H1 (cell line): ENCODE measurements at regions not wholly inside any gene's neighbourhood (a gene's known extent, or its start where the extent isn't known, plus 50 kb on each side); places are given as distances from the start of the nearest gene placed in this dataset.
A peak's percentile ranks its signal among the peaks of the same experiment; 100 is the strongest.

Source experiments
- CTCF ChIA-PET: fragments of 300-600 bp; sonication (Branson Sonifier 250); formaldehyde crosslinking; loops from one replicate; lab custom pipeline; 2021; ENCODE audit not compliant: partially characterized antibody; lab: Charles Lee
- POLR2A ChIA-PET: fragments of 300-600 bp; sonication (Branson Sonifier 250); formaldehyde crosslinking; loops from one replicate; lab custom pipeline; 2021; ENCODE audit warnings: inconsistent platforms; ENCODE audit not compliant: partially characterized antibody; lab: Charles Lee
- DNase-seq, 2 experiments: peaks; one replicate each; pipeline versions ENCODE4 v3.0.0 to v3.0.0-alpha.2; 2010 to 2022; ENCODE audit warnings: low spot score in 2 of 2, low read depth in 1 of 2, mixed read lengths in 1 of 2
- FAIRE-seq: peaks from 2 replicates; lab custom pipeline; 2011; peaks lifted over from hg19 to GRCh38; lab: Jason Lieb, UNC
- H2AFZ ChIP-seq: 2 replicates; pipeline ENCODE4 v1.8.1; 2012; ENCODE audit warnings: low read length, inconsistent platforms
- H2AK5ac ChIP-seq: 2 replicates; pipeline ENCODE4 v1.6.1; 2013; ENCODE audit warnings: low read depth, low read length
- H2BK120ac ChIP-seq: replicated peaks from 2 replicates; pipeline ENCODE3; 2013; ENCODE audit warnings: low read depth, low read length, inconsistent platforms
- H2BK12ac ChIP-seq: 2 replicates; pipeline ENCODE4 v1.6.1; 2013; ENCODE audit warnings: low read depth, low read length
- H2BK15ac ChIP-seq: 2 replicates; pipeline ENCODE4 v1.6.1; 2013; ENCODE audit warnings: low read length
- H2BK20ac ChIP-seq: 2 replicates; pipeline ENCODE4 v1.6.1; 2013; ENCODE audit warnings: low read length
- H2BK5ac ChIP-seq: 2 replicates; pipeline ENCODE4 v1.6.1; 2013; ENCODE audit warnings: low read depth, low read length
- H3K14ac ChIP-seq: 2 replicates; pipeline ENCODE4 v1.6.1; 2013; ENCODE audit warnings: inconsistent platforms; ENCODE audit not compliant: insufficient read length
- H3K18ac ChIP-seq: 2 replicates; pipeline ENCODE4 v1.6.1; 2013; ENCODE audit warnings: low read length; ENCODE audit errors: extremely low read depth
- H3K23ac ChIP-seq: 2 replicates; pipeline ENCODE4 v1.6.1; 2013; ENCODE audit warnings: inconsistent platforms; ENCODE audit not compliant: insufficient read length
- H3K23me2 ChIP-seq: 2 replicates; pipeline ENCODE4 v1.6.1; 2013; ENCODE audit warnings: low read depth, low read length
- H3K27ac ChIP-seq: 2 replicates; pipeline ENCODE4 v1.6.1; 2011; ENCODE audit warnings: low read depth, low read length, inconsistent platforms
- H3K27me3 ChIP-seq, 4 experiments: replicated peaks in 1 of 4; 1 replicate in 1 of 4; 2 replicates in 3 of 4; pipeline versions ENCODE4 v1.6.1 to v1.8.1; 2011 to 2013; ENCODE audit warnings: low read length in 3 of 4, mild to moderate bottlenecking in 3 of 4, inconsistent platforms in 2 of 4, mixed read lengths in 2 of 4, moderate library complexity in 1 of 4; ENCODE audit not compliant: control insufficient read depth in 3 of 4, insufficient read depth in 3 of 4; ENCODE audit errors: extremely low read depth in 1 of 4
- H3K36me3 ChIP-seq, 4 experiments: 2 replicates each; pipeline versions ENCODE4 v1.6.1 to v1.8.1; 2011 to 2013; ENCODE audit warnings: mild to moderate bottlenecking in 4 of 4, low read length in 3 of 4, moderate library complexity in 2 of 4, control low read depth in 1 of 4, inconsistent platforms in 1 of 4; ENCODE audit not compliant: insufficient read depth in 4 of 4, control insufficient read depth in 2 of 4
- H3K4ac ChIP-seq: replicated peaks from 2 replicates; pipeline ENCODE3; 2013; ENCODE audit warnings: low read length, low read depth, mixed read lengths, inconsistent platforms; ENCODE audit not compliant: insufficient read length
- H3K4me1 ChIP-seq, 4 experiments: replicated peaks in 1 of 4; 1 replicate in 1 of 4; 2 replicates in 3 of 4; pipeline versions ENCODE4 v1.6.1 to v1.8.1; 2011 to 2013; ENCODE audit warnings: low read length in 3 of 4, inconsistent platforms in 2 of 4, mixed read lengths in 1 of 4; ENCODE audit not compliant: insufficient read depth in 4 of 4, control insufficient read depth in 3 of 4
- H3K4me2 ChIP-seq, 2 experiments: 2 replicates each; pipeline versions ENCODE4 v1.6.1 to v1.8.1; 2011 to 2013; ENCODE audit warnings: low read depth in 2 of 2, low read length in 2 of 2, control low read depth in 1 of 2, inconsistent platforms in 1 of 2, mild to moderate bottlenecking in 1 of 2; ENCODE audit not compliant: insufficient read depth in 1 of 2
- H3K4me3 ChIP-seq, 4 experiments: fragments of 200-600, 300-600 bp in 1 of 4; sonication (generic), shearing (Covaris generic), sonication (Bioruptor Twin) in 1 of 4; 2 replicates each; pipeline versions ENCODE4 v1.5.1 to v1.8.1; 2011 to 2016; ENCODE audit warnings: low read length in 4 of 4, low read depth in 3 of 4, control low read depth in 2 of 4, inconsistent platforms in 2 of 4, mild to moderate bottlenecking in 2 of 4, mixed read lengths in 1 of 4, moderate library complexity in 1 of 4; ENCODE audit not compliant: insufficient read depth in 2 of 4; ENCODE audit errors: extremely low read depth in 1 of 4
- H3K56ac ChIP-seq: replicated peaks from 2 replicates; pipeline ENCODE3; 2013; ENCODE audit warnings: low read depth, mild to moderate bottlenecking, mixed read lengths, low read length, inconsistent platforms; ENCODE audit not compliant: insufficient read length
- H3K79me1 ChIP-seq: 2 replicates; pipeline ENCODE4 v1.6.1; 2013; ENCODE audit warnings: low read depth, low read length, control low read depth
- H3K79me2 ChIP-seq, 2 experiments: 2 replicates each; pipeline versions ENCODE4 v1.6.1 to v1.8.1; 2012 to 2013; ENCODE audit warnings: low read length in 2 of 2, mild to moderate bottlenecking in 2 of 2, inconsistent platforms in 1 of 2; ENCODE audit not compliant: insufficient read depth in 2 of 2, control insufficient read depth in 1 of 2
- H3K9ac ChIP-seq, 4 experiments: replicated peaks in 1 of 4; 1 replicate in 1 of 4; 2 replicates in 3 of 4; pipeline versions ENCODE4 v1.6.1 to v1.8.1; 2011 to 2013; ENCODE audit warnings: low read depth in 3 of 4, low read length in 3 of 4, control low read depth in 2 of 4, mild to moderate bottlenecking in 2 of 4, moderate library complexity in 2 of 4, inconsistent platforms in 1 of 4; ENCODE audit errors: extremely low read depth in 1 of 4
- H3K9me3 ChIP-seq, 2 experiments: 2 replicates each; pipeline versions ENCODE4 v1.6.1 to v1.8.1; 2012 to 2013; ENCODE audit warnings: mild to moderate bottlenecking in 2 of 2, moderate library complexity in 2 of 2, control low read depth in 1 of 2, inconsistent platforms in 1 of 2, low read depth in 1 of 2, low read length in 1 of 2, mixed read lengths in 1 of 2; ENCODE audit not compliant: insufficient read depth in 2 of 2
- H4K20me1 ChIP-seq, 2 experiments: replicated peaks in 1 of 2; 2 replicates each; pipeline versions ENCODE3 to v1.8.1; 2011 to 2013; ENCODE audit warnings: inconsistent platforms in 2 of 2, low read length in 2 of 2, mild to moderate bottlenecking in 1 of 2; ENCODE audit not compliant: insufficient read depth in 2 of 2, control insufficient read depth in 1 of 2
- H4K5ac ChIP-seq: 2 replicates; pipeline ENCODE4 v1.6.1; 2013; ENCODE audit warnings: low read length, low read depth, mixed read lengths, inconsistent platforms; ENCODE audit not compliant: insufficient read length
- H4K8ac ChIP-seq: 2 replicates; pipeline ENCODE4 v1.8.0; 2013; ENCODE audit warnings: mild to moderate bottlenecking, moderate library complexity, low read length, inconsistent platforms; ENCODE audit not compliant: insufficient read depth; ENCODE audit errors: extremely low read depth
- H4K91ac ChIP-seq: replicated peaks from 2 replicates; pipeline ENCODE3; 2013; ENCODE audit warnings: low read length, mixed read lengths, inconsistent platforms; ENCODE audit not compliant: insufficient read length
- KDM1A ChIP-seq: fragments of 200-600, 300-600 bp; sonication (generic); IDR thresholded peaks from 2 replicates; pipeline ENCODE4 v1.7.1; 2016; ENCODE audit warnings: mild to moderate bottlenecking, low read length, borderline replicate concordance
- PHF8 ChIP-seq: fragments of 200-600 bp; sonication (generic); conservative IDR thresholded peaks from 2 replicates; pipeline ENCODE4 v1.7.1; 2012; ENCODE audit warnings: low read depth, mild to moderate bottlenecking, inconsistent platforms, low read length, moderate library complexity
- WGBS, 2 experiments: shearing (Covaris generic) in 1 of 2; methylation state at CpG; one replicate each; pipeline versions ENCODE4 v1.1.6 to v1.1.7; 2013 to 2015; ENCODE audit warnings: low lambda C conversion rate in 2 of 2, mixed read lengths in 2 of 2, inconsistent platforms in 1 of 2, low coverage in 1 of 2, missing lambda C conversion rate in 1 of 2; ENCODE audit not compliant: insufficient replicate concordance in 2 of 2, insufficient coverage in 1 of 2, insufficient read length in 1 of 2; ENCODE audit errors: extremely low coverage in 1 of 2, missing lambda C conversion rate in 1 of 2; 5-methylcytosine and 5-hydroxymethylcytosine counted together

DNA sequence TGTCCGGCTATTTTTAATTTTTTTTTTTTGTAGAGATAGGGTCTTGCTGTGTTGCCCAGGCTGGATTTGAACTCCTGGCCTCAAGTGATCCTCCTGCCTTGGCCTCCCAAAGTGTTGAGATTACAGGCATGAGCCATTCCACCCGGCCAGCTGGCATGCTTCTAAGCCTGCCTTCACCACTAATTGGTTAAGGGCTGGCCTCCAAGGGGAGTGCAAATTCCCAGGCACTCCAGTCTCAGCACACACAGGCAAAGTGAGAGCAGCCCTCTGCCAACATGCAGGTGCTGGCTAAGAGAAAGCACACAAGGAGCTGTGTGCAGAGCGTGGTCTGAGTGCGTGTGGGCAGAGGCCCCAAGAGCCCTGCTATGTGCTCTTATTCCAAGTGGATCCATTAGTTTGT is 149.8 kb upstream of the HS3ST2 start:
- Histone ChIP-seq H2AFZ (no peak overlapping the region), H4K20me1 (no peaks in the 10 kb centered on the region), H3K9ac (no peak overlapping the region; a peak in 1 of 7 replicates), H3K23me2 (no peaks in the 10 kb centered on the region), H3K9me3 (no peaks in the 10 kb centered on the region), H3K4me2 (no peak overlapping the region), H3K4me3 (no peak overlapping the region), H3K36me3 (no peaks in the 10 kb centered on the region), H3K4me1 (no peaks in the 10 kb centered on the region; a peak in 1 of 7 replicates), H4K91ac (no peak overlapping the region), H2BK12ac (no peak overlapping the region; the same call in 1 of the 2 replicates), H3K18ac (no peak overlapping the region), H3K79me1 (no peaks in the 10 kb centered on the region), H2BK5ac (no peak overlapping the region), H2BK120ac (no peak overlapping the region), H3K56ac (peak overlapping the region; percentile 22), H3K4ac (no peak overlapping the region), H2BK20ac (no peak overlapping the region), H3K79me2 (no peaks in the 10 kb centered on the region), H4K8ac (peak overlapping the region; percentile 20; the same call in 1 of the 2 replicates), H3K27ac (no peak overlapping the region), H3K27me3 (peaks cover 0 to 3% (median 0%) of the 10 kb centered on the region in 4 experiments; a peak in 1 of 7 replicates), H3K23ac (no peak overlapping the region), H3K14ac (no peak overlapping the region), H2BK15ac (peak overlapping the region; percentile 16; the same call in 1 of the 2 replicates), H4K5ac (no peak overlapping the region), H2AK5ac (no peak overlapping the region)
- FAIRE-seq (no peak), DNase-seq (no peak)
- POLR2A ChIA-PET: no interaction called here
- WGBS, 2 experiments: 88% methylated on average over 4 of the region's 4 CpGs; no CpG with 5 or more reads in 1 of the 2 experiments
- CTCF ChIA-PET: interaction anchor here (0.6 kb wide), 1 partner anchor 292 kb away, joined by 4 read pairs; no protein-coding TSS in a partner anchor
- TF ChIP-seq KDM1A (0 out of 2 replicates have a peak, but pooled peaks have one; percentile 38), PHF8 (no peak)
